IPS DF 4.7 (cell line): ENCODE measurements at regions not wholly inside any gene's neighbourhood (a gene's known extent, or its start where the extent isn't known, plus 50 kb on each side); places are given as distances from the start of the nearest gene placed in this dataset.
"Not testable (repeated sequence)": the region's sequence is repeated elsewhere in the genome, so short reads cannot be mapped to it uniquely, and the experiment has no call there.

ENCODE experiments used
- DNase-seq: peaks from one replicate; pipeline ENCODE4 v3.0.0-alpha.2; 2013; ENCODE audit warnings: low spot score; ENCODE audit errors: extremely low read depth

DNA sequence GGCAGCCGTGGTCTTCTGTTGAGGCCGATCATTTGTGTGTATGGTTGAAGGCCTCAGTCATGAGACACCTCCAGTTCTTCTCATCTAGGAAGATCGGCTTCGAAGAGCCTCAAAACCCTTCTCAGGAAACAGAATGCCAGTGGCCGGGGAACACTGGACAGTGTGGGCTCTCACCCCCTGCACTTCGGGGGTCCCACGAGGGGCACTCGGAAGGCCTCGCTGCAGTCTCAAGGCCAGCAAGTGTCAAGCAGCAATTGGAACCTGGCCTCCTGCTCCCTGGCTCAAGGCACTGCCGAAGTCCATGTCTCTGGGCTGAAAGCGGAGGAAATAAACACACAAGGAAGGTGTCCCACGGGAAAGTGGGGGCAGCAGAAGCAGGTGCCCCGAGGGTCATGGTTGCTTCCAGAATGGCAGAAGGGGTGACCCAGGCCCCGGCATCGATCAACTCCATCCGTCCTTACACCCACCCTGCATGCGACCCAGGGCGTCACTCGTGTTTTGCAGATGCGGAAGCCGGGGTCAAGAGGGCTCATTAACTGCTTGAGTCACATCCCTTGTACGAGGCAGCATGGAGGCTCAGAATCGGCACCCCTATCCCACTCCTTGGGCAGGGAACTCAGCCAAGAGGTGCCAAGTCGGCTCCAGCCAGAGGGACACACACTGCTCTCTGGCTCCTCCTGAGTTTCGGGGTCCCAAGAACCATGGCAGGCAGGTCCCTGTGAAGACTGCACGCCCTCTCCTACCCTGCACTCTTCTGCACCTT is 231.3 kb upstream of the SHH start:
- DNase-seq: no peak

DNA sequence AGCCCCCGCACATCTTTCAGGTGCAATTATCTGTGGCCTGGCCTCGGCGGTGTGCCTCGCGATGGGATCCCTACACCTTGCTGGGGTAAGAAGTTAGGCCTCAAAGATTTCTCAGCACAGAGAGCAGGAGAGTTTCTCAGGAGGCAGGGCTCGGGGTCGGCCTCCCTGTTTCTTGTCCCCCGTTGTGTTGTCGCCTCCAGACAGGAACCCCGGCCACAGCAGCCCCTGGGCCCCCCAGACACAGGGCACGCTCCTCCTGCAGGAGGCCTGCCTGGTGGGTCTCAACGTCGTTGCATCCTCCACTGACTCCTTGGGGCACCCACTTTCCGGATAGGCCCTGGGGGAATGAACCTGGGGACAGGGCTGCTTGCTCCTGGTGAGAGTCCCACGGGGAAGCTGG is 229.1 kb upstream of the SHH start:
- DNase-seq: no peak

DNA sequence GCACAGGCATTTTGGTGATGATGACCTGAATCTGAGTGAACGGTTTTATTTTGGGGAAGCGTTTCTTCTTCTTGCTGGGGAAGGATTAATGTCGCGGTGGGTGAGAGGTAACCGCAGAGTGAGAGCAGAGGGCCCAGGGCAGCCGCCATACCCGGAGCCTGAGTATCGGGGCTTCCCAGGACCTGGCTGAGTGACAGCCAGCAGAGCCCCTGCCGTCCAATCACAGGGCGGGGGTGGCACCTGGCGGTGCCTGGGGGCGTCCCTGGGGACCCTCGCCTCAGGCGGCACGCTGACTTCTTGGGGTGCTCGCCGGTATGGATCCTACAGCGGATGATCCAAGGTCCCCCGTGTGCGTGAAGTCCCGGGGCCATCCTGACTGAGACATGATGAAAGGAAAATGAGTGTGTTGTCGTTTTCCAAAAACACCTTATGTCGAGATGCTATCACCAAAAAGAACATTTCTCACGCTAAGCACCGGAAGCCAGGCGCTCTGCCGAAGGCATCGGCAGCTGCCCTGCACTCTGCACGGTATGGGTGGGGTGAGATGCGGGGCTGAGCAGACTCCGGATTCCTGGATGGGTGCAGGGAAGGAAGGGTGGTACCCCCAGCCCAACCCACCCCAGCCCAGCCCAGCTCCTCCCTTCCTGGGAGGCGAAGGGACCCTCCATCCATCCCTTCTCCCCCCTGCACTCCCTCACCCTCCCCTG is 227.9 kb upstream of the SHH start:
- no peak for DNase-seq

DNA sequence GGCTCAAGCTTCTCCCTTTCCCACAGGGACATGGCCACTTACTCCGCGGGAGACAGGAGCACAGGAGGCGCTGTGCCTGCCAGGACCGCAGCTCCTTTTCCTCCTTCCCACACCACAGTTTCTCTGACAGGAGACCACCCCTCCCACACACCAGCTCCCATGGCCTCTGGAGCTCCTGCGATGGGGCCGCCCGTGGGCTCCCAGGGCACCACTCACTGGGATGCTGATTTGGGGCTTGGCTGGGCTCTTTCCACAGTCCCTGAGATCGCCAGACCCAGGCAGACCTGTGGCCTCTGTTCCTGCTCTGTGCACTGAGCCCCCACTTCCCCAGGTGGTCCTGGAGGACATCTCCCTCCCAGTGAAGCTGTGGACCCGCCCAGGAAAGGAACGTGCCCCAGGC is 226.9 kb upstream of the SHH start:
- no peak for DNase-seq

DNA sequence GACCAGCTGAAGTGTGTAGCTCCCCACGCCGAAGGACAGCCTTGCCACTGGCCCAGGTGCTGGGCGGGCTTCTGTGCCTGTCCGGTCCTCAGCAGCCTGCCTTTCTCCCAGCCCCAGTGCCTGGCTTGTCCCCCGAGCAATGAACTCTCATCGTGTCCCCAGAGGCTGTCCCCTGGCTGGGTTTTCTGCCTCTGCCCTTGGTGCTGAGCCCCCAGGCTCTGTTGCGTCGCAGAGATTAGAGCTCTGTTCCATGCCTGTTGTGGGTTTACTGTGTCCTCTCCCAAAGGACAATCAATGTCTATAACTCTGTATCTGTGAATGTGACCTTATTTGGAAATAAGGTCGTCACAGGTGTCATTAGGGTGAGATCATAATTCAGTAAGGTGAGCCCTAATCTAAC is 226.1 kb upstream of the SHH start:
- DNase-seq: no peak

DNA sequence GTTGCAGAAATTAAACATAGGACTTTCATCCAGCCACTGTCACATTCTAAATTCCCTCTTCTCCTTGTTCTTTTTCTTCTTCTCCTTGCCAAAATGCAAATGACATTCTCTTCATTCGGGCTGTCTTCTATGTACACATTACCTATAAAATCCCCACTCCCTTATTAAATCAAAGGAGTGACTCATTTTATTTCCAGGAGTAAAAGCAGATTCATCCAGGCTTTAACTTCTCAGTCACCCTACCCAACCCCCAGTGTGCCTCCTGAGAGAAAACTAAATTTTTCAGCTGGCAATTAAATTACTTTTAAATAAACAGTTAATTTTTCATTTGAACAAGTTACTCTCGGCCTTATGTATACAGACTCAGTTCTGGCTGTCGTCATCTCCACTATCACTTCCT is 223.9 kb upstream of the SHH start:
- DNase-seq: no peak

DNA sequence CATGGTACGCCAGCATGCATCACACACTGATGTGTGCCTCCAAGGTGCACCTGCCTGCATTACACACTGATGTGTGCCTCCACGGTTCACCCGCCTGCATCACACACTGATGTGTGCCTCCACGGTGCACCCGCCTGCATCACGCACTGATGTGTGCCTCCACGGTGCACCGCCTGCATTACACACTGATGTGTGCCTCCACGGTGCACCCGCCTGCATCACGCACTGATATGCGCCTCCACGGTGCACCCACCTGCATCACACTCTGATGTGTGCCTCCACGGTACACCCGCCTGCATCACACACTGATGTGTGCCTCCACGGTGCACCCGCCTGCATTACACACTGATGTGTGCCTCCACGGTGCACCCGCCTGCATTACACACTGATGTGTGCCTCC is 223.1 kb upstream of the SHH start:
- not testable (repeated sequence) for DNase-seq

DNA sequence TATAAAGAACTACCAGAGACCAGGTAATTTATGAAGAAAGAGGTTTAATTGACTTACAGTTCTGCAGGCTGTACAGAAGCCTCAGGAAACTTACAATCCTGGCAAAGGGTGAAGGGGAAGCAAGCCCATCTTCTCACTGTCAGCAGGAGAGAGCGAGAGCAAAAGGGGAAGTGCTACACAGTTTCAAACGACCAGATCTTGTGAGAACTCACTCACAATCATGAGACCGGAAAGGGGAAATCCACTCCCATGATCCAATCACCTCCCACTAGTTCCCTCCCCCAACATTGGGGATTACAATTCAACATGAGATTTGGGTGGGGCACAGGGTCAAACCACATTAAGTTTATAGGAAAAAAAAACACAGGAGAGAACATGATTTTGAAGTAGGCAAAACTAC is 222.1 kb upstream of the SHH start:
- DNase-seq: no peak

DNA sequence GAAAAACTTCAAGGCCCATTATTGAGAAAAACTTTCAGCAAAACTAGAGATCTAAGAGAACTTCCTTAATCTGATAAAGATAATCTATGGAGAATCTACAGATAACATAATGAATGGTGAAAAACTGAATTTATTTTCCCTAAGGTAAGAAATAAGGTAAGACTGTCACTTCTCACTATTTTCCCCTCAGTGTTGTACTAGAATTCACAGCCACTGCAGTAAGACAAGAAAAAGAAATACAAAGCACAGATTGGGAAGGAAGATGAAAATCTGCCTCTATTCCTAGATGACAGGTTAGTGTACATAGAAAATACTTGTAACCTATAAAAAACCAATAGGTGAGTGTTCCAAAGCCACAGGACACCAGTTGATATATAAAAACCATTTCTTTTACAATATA is 220.7 kb upstream of the SHH start:
- DNase-seq: no peak

DNA sequence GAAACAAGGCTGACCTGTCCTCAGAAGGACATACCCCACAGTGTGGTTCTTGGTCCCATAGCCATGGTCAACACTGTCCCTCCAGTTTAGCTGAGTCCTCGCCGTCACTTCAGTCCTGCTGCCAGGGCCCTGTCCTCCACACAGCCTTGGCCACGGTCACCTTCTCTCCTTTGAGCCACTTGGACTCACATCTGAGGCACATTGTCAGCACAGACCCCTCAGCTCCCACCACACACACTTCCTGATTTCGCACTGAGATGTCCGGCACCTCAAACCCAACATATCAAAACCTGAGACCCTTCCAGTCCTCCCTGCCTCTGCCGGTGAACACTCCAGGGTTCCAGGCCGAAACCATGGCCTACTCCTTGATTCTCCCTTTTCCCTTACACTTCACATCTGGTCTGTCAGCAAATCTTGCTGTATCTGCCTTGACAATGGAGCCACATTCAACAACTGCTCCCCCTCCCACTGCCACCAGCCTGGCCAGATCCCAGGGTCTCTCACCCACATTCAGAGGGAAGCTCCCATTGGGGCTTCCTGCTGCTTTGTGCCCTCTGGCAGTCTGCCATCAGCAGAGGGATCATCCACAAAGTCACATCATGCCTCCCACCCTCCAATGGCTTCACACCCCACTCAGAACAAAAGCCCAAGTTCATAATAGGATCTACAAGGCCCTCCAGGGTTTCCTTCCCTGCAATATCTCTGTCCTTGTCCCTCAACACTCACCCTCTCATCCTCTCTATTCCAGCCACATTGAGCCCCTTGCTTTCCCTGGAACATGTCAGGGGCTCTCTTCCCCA is 219.6 kb upstream of the SHH start:
- DNase-seq: no peak

DNA sequence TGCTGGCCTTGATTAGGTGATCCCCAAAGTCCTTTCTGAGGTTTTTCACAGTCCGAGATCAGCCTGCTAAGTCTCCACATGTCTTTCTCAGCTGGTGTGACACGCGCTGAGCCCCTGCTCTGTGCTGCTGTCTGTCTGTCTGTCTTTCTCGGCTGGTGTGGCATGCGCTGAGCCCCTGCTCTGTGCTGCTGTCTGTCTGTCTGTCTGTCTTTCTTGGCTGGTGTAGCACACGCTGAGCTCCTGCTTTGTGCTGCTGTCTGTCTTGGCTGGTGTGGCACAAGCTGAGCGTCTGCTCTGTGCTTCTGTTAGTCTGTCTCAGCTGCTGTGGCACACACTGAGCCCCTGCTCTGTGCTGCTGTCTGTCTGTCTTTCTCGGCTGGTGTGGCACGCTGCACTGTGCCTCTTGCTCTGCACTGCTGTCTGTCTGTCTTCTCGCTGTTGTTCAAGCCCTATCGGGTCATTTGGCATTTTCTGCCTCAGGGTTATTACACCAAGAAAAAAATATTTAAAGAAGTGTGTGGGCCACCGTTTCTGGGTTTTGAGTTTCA is 217.3 kb upstream of the SHH start:
- no peak for DNase-seq

DNA sequence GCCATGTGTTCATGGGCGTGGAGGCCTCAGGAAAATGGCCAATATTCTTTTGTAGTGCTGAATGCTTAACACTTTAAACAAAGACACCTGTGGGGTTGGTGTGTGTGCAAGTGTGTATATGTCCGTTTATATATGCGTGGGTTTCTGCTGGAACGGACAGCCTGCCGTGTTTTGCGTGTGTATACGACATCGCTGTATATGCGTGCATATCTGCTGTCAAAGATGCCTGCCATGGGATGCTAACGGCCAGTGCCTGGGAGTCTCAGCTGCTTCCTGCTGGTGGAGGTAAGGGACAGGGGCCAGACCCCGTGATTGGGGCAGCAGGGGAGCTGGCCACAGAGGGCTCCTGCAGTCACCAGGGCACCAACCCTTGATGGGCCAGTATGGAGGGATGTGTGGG is 216.3 kb upstream of the SHH start:
- no peak for DNase-seq

DNA sequence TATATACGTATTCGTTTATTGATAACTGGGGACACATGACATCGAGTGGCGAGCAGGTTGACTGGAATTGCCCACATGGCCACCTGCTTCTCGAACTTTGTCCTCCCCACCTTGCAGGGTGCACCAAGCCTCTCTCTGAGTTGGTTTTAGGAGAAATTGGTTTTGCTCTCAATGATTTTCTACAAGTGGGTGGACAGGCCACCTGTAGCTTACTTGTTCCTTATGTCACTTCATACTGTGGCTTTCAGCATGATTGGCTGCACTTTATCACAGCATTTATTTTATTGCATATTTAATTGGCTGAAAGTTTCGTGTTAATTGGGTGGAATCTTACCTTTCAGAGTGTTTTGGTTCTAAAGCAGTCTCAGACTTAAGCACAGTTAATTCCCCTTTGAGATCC is 215.6 kb upstream of the SHH start:
- DNase-seq: no peak

DNA sequence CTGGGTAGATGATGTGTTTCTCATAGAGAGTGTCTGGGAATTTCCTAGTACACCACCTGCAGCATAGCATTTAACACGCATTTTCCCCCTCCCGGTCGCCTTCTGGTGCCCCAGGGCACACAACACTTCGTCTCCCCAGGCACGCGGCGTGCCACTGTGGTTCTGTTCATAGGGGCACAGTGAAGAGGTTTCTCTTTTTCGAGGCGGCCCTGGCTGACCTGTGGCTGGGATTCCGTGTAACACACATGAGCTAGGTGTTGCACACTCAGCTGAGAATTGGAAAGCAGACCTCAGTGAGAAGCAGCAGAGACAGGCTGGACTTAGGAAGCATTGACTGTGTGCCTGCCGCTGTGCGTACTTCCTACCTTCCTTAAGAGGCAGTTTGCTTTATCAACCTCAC is 214.3 kb upstream of the SHH start:
- DNase-seq: no peak

DNA sequence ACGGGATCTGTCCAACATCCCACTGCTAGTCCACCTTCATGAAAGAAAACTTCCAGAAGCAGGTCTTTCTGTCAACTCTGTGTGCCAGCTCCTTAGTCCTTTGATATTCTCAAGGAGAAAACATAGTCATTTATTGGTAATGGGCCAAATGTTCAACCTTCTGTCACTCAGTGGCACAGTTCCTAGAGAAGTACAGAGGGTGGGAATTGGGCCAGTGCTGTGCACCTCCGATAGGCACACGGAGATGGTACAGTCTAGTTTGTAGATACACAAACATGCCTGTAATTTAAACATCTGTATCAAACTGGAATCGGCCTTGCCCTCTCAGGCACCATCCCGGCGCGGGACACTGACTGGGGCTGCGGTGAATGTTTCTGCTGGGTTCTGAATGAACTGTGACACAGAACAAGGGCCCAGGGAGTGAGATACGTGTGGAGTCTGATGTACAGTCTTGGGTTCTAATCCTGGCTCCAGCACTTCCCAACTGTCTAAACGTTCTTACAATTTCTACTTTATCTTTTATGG is 213.9 kb upstream of the SHH start:
- no peak for DNase-seq

DNA sequence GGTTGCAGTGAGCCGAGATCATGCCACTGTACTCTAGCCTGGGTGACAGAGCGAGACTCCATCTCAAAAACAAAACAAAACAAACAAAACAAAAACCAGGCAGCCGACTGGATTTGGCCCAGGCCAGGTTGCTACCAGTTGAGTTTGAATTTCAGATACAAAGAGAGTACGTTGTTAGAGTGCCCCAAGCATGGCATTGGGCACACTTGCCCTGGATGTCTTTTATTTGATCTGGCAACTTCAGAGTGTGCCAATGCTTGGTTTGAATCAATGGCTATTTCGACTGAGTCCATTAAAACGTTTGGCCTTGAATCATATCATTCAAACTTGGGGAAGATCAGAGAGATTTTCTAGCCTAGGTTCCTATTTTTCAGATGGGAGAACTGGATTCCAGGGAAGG is 213.4 kb upstream of the SHH start:
- no peak for DNase-seq

DNA sequence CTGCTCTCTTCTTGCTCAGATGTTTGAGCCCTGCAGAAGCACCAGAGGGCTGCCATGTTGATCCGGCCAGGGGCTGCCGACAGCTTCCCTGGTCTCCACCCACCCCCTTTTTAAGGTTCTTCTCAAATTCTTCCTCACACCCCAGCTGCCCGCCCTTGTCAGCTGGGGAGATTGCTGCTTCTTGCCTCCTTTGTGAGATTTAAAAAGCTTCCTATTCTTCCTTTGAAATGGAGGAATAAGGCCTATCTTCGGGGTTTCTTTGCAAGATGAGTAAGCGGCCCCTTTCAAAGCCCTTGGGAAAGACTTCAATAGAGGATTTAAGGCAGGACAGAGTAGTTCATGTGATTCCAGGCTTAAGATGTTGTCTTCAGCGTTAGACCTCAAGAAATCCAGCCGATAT is 211.9 kb upstream of the SHH start:
- no peak for DNase-seq

DNA sequence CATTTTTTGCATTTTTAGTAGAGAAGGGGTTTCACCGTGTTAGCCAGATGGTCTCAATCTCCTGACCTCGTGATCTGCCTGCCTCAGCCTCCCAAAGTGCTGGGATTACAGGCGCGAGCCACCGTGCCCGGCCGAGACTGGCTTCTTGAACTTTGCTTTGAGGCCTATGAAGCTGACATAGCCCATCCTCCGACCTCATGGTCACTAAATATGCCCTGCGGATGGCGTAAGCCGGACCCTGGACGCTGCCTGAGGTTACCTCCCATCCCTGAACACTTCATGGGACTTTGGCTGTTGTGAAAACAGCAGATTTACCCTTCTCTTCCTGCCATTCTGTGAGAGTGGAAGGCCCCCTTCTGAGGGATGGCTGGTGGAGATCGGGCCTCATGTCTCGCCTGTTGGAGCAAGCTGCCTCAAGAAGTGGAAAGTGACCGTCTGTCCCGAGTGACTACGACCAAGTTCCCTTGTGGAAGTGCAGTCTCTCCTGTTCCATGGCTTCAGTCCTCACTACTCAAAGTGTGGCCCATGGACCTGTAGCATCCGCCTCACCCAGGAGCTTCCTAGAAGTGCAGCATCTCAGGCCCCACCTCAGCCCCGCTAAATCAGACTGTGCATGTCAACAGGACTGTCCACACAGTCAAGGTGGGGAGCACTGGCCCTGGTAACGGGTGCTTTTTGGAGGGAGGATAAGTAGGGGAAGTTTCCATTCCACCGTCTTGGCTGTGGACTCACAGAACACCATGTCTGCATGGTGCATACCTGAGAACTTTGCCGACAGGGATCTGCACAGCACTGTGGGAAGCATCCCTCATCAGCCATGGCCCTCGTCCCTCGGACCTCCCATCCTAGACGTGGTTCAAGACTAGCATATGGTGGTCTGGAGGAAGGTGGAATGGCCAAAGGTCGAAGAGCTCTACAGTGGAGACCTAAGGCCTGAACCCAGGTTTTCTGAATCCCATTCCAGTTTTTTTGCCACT is 210.5 kb upstream of the SHH start:
- no peak for DNase-seq

DNA sequence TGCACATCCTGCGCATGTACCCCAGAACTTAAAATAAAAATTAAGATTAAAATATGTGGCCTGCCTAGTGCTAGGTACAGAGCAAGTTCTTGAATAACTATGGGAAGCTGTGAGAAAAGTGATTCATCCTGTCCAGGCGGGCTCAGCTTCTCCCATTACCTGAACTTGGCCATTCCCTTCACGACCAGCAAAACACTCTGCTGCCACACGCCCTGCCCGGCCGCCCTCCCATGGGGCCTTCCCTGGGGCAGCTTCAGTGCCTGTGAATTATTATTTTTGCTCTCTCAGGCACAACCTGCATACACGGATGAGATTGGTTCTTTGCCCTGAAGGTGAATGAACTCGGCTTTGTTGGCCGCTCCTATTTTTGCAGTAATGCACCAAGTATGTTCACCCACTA is 209.2 kb upstream of the SHH start:
- no peak for DNase-seq

DNA sequence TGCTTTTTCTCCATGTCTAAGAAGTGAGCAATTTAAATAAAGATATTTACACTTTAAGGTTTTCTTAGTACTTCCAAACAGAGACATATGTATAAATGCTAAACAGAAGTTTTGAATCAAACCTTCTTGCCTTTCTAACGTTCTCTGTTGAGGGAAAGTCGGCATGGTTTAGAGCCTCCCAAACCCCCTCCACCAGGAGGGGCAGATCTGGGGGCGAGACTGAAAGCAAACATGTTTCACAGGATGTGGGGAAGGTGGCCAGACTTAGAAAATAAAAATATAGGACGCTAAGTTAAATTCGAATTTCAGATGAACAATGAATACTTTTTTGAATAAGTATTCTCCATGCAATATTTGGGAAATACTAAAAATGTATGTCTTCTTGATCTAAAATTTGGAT is 208.3 kb upstream of the SHH start:
- no peak for DNase-seq
